HCT116 (cell line): ENCODE measurements at regions not wholly inside any gene's neighbourhood (a gene's known extent, or its start where the extent isn't known, plus 50 kb on each side); places are given as distances from the start of the nearest gene placed in this dataset.

Experiments used
- ATAC-seq: fragments of 200-7000 bp; cut with Tn5 transposase; 2 replicates; pipeline ENCODE4 v1.9.1; 2020; ENCODE audit warnings: mild to moderate bottlenecking, moderate library complexity
- BruUV-seq: library from RNA; stranded (reverse); fragments of 400-500 nt; replicated peaks from 2 replicates; lab custom pipeline; 2021; lab: Mats Ljungman, UMichigan
- CTCF ChIA-PET: fragments of 300-600 bp; sonication (Branson Sonifier 250); formaldehyde crosslinking; loops from one replicate; lab custom pipeline; 2021; ENCODE audit warnings: antibody characterized with exemption; lab: Charles Lee
- POLR2A ChIA-PET: fragments of 300-600, 350-600 bp; sonication (Branson Sonifier 250); formaldehyde crosslinking; loops from one replicate; lab custom pipeline; 2021; ENCODE audit warnings: antibody characterized with exemption; lab: Charles Lee
- RAD21 ChIA-PET, 2 experiments: fragments of 300-600 bp; sonication (Branson Sonifier 250); formaldehyde crosslinking; loops; one replicate each; lab custom pipeline; 2023; ENCODE audit warnings: low total read pairs in 2 of 2; ENCODE audit not compliant: uncharacterized antibody in 2 of 2, unreplicated experiment in 2 of 2, low non-redundant PET in 1 of 2; lab: Charles Lee
- DNase-seq: peaks from one replicate; pipeline ENCODE4 v3.0.0-alpha.2; 2010; ENCODE audit warnings: low read depth, low spot score
- H2AFZ ChIP-seq: fragments of 200-600 bp; shearing (Covaris generic), sonication (generic); 2 replicates; pipeline ENCODE4 v1.6.1; 2017; ENCODE audit warnings: low read depth, mixed run types, mixed read lengths, antibody characterized with exemption, low read length; ENCODE audit not compliant: poor library complexity, severe bottlenecking
- H3K27ac ChIP-seq: 2 replicates; pipeline ENCODE4 v1.5.1; 2012; ENCODE audit warnings: low read depth, low read length
- H3K27me3 ChIP-seq: fragments of 200-600 bp; sonication (generic); 2 replicates; pipeline ENCODE4 v1.6.1; 2016; ENCODE audit warnings: mixed run types, low read length, mixed read lengths; ENCODE audit not compliant: insufficient read depth
- H3K36me3 ChIP-seq, 2 experiments: fragments of 200-500 bp in 1 of 2; fragments of 200-600 bp in 1 of 2; sonication (Bioruptor generic) in 1 of 2; sonication (generic) in 1 of 2; 2 replicates each; pipeline versions ENCODE4 v1.5.1 to v1.6.1; 2014 to 2016; ENCODE audit warnings: low read length in 2 of 2, inconsistent platforms in 1 of 2, mixed read lengths in 1 of 2, mixed run types in 1 of 2; ENCODE audit not compliant: insufficient read depth in 2 of 2, control insufficient read depth in 1 of 2
- H3K4me1 ChIP-seq, 2 experiments: fragments of 200-600 bp in 1 of 2; sonication (generic) in 1 of 2; 2 replicates each; pipeline versions ENCODE4 v1.5.1 to v1.6.1; 2012 to 2017; ENCODE audit warnings: low read length in 2 of 2, inconsistent platforms in 1 of 2, mild to moderate bottlenecking in 1 of 2, mixed read lengths in 1 of 2, mixed run types in 1 of 2, moderate library complexity in 1 of 2; ENCODE audit not compliant: insufficient read depth in 2 of 2, control insufficient read depth in 1 of 2
- H3K4me2 ChIP-seq: fragments of 200-600 bp; sonication (generic); 2 replicates; pipeline ENCODE4 v1.6.1; 2017; ENCODE audit warnings: mixed run types, low read length, mixed read lengths
- H3K4me3 ChIP-seq, 2 experiments: fragments of 200-600 bp in 1 of 2; sonication (generic) in 1 of 2; replicated peaks in 1 of 2; 2 replicates each; pipeline ENCODE4 v1.5.1; 2011 to 2016; ENCODE audit warnings: low read length in 2 of 2, control low read depth in 1 of 2, low read depth in 1 of 2, mild to moderate bottlenecking in 1 of 2, mixed read lengths in 1 of 2, mixed run types in 1 of 2
- H3K79me2 ChIP-seq: fragments of 200-600 bp; sonication (generic); 2 replicates; pipeline ENCODE4 v1.6.1; 2017; ENCODE audit warnings: mild to moderate bottlenecking, mixed run types, low read length, moderate library complexity, mixed read lengths; ENCODE audit not compliant: insufficient read depth
- H3K9ac ChIP-seq: fragments of 200-600 bp; sonication (generic); 2 replicates; pipeline ENCODE4 v1.6.1; 2016; ENCODE audit warnings: low read length, mixed read lengths
- H3K9me2 ChIP-seq: fragments of 200-600 bp; sonication (generic), shearing (Covaris generic); 2 replicates; pipeline ENCODE4 v1.6.1; 2017; ENCODE audit warnings: mixed run types, mild to moderate bottlenecking, moderate library complexity; ENCODE audit not compliant: insufficient read depth
- H3K9me3 ChIP-seq, 2 experiments: fragments of 200-500 bp in 1 of 2; fragments of 200-600 bp in 1 of 2; sonication (Bioruptor generic) in 1 of 2; sonication (generic) in 1 of 2; 2 replicates each; pipeline ENCODE4 v1.6.1; 2014 to 2017; ENCODE audit warnings: low read length in 2 of 2, mixed read lengths in 2 of 2, inconsistent platforms in 1 of 2, low read depth in 1 of 2, mild to moderate bottlenecking in 1 of 2, mixed run types in 1 of 2, moderate library complexity in 1 of 2; ENCODE audit not compliant: control insufficient read depth in 1 of 2, insufficient read depth in 1 of 2
- H4K20me1 ChIP-seq: fragments of 200-600 bp; sonication (generic), shearing (Covaris generic); 2 replicates; pipeline ENCODE4 v1.6.1; 2017; ENCODE audit warnings: mixed run types, mild to moderate bottlenecking, moderate library complexity; ENCODE audit not compliant: insufficient read depth
- CBX3 ChIP-seq: IDR thresholded peaks from 2 replicates; pipeline ENCODE4 v1.6.1; 2012; ENCODE audit warnings: low read depth
- CTCF ChIP-seq, 3 experiments: fragments of 200-600 bp in 1 of 3; sonication (generic) in 1 of 3; IDR thresholded peaks in 2 of 3; conservative IDR thresholded peaks in 1 of 3; 2 replicates each; pipeline ENCODE4 v1.5.1; 2012 to 2017; ENCODE audit warnings: low read depth in 2 of 3, low read length in 2 of 3, antibody characterized with exemption in 1 of 3, borderline replicate concordance in 1 of 3, control low read depth in 1 of 3, mild to moderate bottlenecking in 1 of 3, mixed read lengths in 1 of 3, mixed run types in 1 of 3, moderate library complexity in 1 of 3; ENCODE audit not compliant: insufficient read depth in 1 of 3
- EZH2 ChIP-seq: fragments of 200-600 bp; sonication (generic); IDR thresholded peaks from 2 replicates; pipeline ENCODE4 v1.6.1; 2017; ENCODE audit warnings: antibody characterized with exemption, mixed run types
- EZH2phosphoT487 ChIP-seq: fragments of 200-600 bp; IDR thresholded peaks from 2 replicates; pipeline ENCODE4 v1.6.1; 2018; ENCODE audit warnings: antibody characterized with exemption, borderline replicate concordance
- JUND ChIP-seq: IDR thresholded peaks from 2 replicates; pipeline ENCODE4 v1.6.1; 2012
- POLR2A ChIP-seq: IDR thresholded peaks from 2 replicates; pipeline ENCODE4 v1.7.0; 2011; ENCODE audit warnings: borderline replicate concordance; ENCODE audit not compliant: insufficient read depth, insufficient read length; ENCODE audit errors: extremely low read depth
- POLR2AphosphoS5 ChIP-seq: IDR thresholded peaks from 2 replicates; pipeline ENCODE4 v1.6.1; 2011; ENCODE audit warnings: mild to moderate bottlenecking, low read depth, low read length, moderate library complexity
- RAD21 ChIP-seq: IDR thresholded peaks from 2 replicates; pipeline ENCODE4 v1.6.1; 2012; ENCODE audit warnings: low read depth, mild to moderate bottlenecking
- REST ChIP-seq: IDR thresholded peaks from 2 replicates; pipeline ENCODE4 v1.6.1; 2012; ENCODE audit warnings: low read depth
- ZBTB33 ChIP-seq: IDR thresholded peaks from 2 replicates; pipeline ENCODE4 v1.6.1; 2011; ENCODE audit warnings: mild to moderate bottlenecking, low read length, moderate library complexity; ENCODE audit not compliant: insufficient replicate concordance; ENCODE audit errors: extremely low read depth
- ZFX ChIP-seq: fragments of 450-650 bp; IDR thresholded peaks from 2 replicates; pipeline ENCODE4 v1.6.1; 2017
- intact Hi-C: fragments of 100-400 bp; cut with micrococcal nuclease; formaldehyde crosslinking; loops from 2 replicates; pipeline ENCODE4 v1.10.0; 2022

GRCh38 chr2:155662224-155662623 lies 670.3 kb downstream of the NR4A2 start:
- ATAC-seq (no peak), DNase-seq (no peak)
- Histone ChIP-seq H3K27me3 (no peaks in the 10 kb centered on the region), H4K20me1 (no peaks in the 10 kb centered on the region), H3K9ac (no peak overlapping the region), H3K9me2 (no peaks in the 10 kb centered on the region), H3K4me3 (no peak overlapping the region), H3K27ac (no peak overlapping the region), H3K36me3 (no peaks in the 10 kb centered on the region), H3K4me2 (no peak overlapping the region), H3K4me1 (no peaks in the 10 kb centered on the region), H3K79me2 (no peaks in the 10 kb centered on the region), H3K9me3 (no peaks in the 10 kb centered on the region), H2AFZ (peak overlapping the region; percentile 15)
- intact Hi-C loops = no loop called here
- ChIA-PET CTCF (no interaction called here), POLR2A (no interaction called here), RAD21 (no interaction called here)
- TF ChIP-seq ZFX (no peak), REST (no peak), POLR2A (no peak)
- BruUV-seq = no TSS peak

- Histone ChIP-seq H3K9me3 (no peaks in the 10 kb centered on the region), H4K20me1 (no peaks in the 10 kb centered on the region), H2AFZ (no peak overlapping the region), H3K9me2 (no peaks in the 10 kb centered on the region; the same call in 1 of the 2 replicates), H3K9ac (no peak overlapping the region), H3K79me2 (no peaks in the 10 kb centered on the region), H3K36me3 (no peaks in the 10 kb centered on the region), H3K27me3 (no peaks in the 10 kb centered on the region), H3K27ac (no peak overlapping the region), H3K4me1 (no peaks in the 10 kb centered on the region), H3K4me2 (no peak overlapping the region), H3K4me3 (no peak overlapping the region)
- ChIA-PET CTCF (no interaction called here), POLR2A (interaction anchor here (0.6 kb wide), 1 partner anchor 9 kb away, joined by 3 read pairs; no protein-coding TSS in a partner anchor), RAD21 (no interaction called here)
- ATAC-seq (no peak), DNase-seq (no peak)
- intact Hi-C loops = no loop called here
- TF ChIP-seq ZBTB33 = no peak
- no peak for TF ChIP-seq EZH2
- no peak for TF ChIP-seq CBX3
- TF ChIP-seq POLR2AphosphoS5 = no peak
- TF ChIP-seq RAD21 = no peak
- TF ChIP-seq CTCF (IDR thresholded peaks at IDR 0.05 in 2 of 3, conservative IDR thresholded peaks at IDR 0.05 in 1 of 3; ENCODE audit: borderline replicate concordance in 1 of 3, insufficient read depth in 1 of 3, low read depth in 2 of 3, low read length in 2 of 3) = no peak
- no peak for TF ChIP-seq JUND
- TF ChIP-seq EZH2phosphoT487 = no peak
- BruUV-seq = no TSS peak
Observed at GRCh38 chr2:155653176-155653575, 679.3 kb downstream of the NR4A2 start.
